Ramos (cell line): ENCODE measurements at regions not wholly inside any gene's neighbourhood (a gene's known extent, or its start where the extent isn't known, plus 50 kb on each side); places are given as distances from the start of the nearest gene placed in this dataset.

Experiments used
- in situ Hi-C: fragments of 300-500 bp; cut with MboI; formaldehyde crosslinking; loops from one replicate; pipeline ENCODE4 v1.14.3; 2022; ENCODE audit warnings: low sequenced_read_pairs; ENCODE audit not compliant: unreplicated experiment

DNA sequence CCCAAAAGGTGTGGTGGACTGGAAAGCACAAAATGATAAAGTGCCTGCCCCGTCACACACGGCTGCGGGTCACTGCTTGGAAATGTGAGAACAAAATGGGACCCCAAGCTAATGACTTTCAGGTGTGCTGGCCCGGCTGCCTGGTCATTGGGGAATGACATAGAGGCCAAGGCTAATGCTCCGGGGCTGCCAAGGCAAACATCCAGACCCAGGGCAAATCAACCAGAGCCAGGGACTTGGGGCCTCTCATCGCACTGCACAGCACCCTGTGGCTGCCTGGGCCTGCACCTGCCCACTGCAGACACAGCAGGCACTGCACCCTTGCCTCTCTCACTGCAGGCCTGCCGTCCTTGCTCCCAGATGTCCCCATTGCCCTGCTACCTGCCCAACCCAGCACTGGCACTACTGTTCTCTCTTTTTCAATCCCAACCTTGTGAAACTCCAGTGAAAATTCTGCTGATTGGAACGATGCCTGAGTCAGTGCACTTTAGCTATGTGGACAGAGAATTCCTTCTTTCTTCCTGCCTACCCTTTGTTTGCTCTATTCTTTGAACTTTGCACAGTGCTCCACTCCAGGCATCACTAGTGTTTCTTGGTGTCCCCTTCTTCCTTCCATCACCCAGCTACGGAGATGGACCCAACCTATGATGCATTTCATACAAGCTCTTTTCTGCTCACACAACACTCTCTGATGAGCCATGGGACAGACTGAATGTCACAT is 849.5 kb downstream of the MAFB start:
- in situ Hi-C loops = no loop called here

DNA sequence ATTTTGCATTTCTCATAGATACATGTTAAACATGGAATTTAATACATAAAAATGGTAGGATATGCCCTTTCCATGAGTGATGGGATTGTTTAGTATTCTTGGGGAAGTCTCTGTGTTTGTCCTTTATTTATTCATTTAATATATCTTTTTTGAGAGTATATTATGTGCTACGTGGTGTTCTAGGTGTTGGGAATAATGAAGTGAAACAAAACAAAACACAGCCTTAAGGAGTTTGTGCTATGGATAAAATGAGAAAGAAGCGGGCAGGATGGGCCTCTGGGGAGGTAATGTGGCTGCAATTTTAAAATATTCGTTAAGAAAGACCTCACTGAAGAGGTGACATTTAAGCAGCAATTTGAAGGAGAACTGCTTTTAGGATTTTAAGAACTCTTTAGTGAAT is 851.5 kb downstream of the MAFB start:
- in situ Hi-C loops = no loop called here

DNA sequence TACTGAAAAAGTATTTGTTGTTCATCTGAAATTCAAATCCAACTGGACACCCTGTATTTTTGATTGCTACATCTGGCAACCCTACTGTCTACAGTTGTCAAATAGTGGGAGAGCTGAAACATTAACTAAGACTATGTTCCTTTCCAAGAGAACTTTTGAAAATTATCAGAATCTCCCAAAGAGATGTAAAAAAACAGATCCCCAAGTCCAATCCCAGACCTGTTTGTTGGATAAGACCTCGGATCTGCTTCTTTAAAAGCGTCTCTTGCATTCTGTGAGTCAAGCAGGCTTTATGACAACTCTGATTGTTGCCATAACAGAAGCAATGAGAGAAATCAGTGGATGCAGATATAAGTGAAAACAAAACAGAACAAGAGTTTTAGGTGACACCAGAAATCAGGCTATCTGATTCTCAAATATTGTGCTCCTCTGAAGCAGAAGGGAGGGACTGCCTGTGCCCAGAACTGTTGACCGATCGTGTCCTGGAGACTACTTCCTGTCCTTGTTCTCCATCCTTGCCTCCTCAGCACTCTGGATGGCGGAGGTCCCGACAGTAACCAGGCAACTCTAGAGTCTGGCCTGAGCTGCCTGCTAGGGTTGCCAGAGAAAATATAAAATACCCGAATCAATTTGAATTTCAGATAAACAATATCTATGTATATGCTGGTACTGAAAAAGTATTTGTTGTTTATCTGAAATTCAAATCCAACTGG is 853.8 kb downstream of the MAFB start:
- in situ Hi-C loops = no loop called here

DNA sequence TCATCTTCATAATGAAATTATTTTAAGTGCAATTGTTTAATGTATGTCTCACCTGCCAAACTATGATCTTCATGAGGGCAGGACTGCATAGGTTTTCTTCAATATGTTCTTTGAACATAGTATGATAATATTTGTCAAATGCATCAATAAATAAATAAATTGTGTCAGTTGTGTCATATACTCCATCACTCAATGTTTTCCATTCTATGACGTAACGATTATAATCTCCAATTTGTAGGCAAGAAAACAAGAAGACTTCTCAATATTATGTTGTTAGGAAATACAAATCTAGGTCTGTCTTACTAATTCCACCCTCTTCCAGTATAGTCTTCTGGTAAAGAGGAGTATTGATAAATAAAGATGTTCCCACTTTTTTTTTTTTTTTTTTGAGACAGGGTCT is 858.1 kb downstream of the MAFB start:
- in situ Hi-C loops = no loop called here

DNA sequence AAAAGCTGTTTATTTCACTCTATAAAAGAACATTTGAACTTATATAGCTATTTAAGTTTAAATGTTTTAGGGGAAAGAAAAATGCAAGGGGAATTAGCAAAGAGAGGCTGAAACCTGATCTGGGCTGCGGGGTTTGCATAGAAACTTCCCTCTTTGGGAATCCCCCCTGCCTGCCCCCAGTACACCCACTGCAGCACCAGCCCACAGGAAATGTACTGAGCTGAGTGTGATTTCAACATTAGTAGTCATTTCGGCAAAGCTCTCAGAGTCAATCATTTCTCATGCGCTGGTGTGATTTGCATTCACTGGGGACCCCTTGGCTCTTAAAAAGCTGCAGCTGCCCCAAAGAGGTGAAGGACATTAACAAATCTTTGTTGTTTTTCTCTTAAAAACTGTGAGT is 859.4 kb downstream of the MAFB start:
- in situ Hi-C loops = no loop called here

DNA sequence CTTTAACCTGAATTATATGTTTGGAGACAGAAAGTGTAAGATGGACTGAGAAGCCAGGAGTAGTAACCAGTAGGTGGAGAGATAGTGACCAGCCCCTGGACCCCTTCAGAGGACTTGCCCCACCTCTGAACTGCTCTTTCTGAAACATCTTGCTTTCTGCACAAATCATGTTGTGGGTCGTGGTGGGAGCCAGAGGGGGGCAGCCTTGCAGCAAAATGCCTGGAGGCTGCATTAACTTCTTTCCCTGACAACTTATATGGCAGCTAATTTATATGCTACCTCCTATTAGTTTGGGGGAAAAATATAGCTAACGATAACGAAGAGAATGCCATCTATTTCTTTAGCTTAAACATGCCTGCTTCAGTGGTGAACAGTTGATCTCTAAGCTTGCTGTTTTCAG is 859.8 kb downstream of the MAFB start:
- in situ Hi-C loops = no loop called here

DNA sequence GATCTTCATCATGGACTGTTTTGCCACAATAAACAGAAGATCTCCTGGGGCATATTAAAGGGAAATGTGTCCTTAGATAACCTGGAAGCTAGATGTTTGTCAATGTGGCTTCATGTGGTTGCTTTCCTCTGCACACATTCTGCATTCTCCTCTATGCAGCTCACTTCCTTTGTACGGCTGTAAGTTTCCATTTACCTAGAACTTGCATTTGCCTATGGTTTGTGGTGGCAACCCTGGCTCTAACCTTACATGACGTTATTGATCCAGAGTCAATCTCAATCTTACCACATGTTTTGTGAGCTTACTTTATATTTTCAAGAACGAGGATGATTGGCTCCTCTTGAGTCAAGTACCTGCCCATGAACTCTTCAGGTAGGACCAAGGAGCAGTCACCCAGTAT is 863.1 kb downstream of the MAFB start:
- in situ Hi-C loops = no loop called here

DNA sequence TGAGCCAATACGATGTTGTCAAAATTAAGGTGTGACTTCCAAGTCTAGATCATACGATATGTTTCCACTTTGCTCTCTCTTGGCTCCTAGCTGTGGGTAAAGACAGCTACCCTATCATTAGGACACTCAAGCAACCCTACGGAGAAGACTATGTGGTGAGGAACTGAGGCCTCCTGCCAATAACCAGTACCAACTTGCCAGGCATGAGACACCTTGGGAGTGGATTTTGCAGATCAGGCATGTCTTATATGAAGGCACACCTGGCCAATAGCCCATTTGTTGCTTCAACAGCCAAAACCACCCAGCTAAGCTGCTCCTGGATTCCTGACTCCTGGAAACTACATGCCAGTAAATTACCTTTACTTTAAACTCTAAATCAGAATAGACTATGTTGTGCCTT is 863.4 kb downstream of the DHX35 start:
- in situ Hi-C loops = no loop called here

DNA sequence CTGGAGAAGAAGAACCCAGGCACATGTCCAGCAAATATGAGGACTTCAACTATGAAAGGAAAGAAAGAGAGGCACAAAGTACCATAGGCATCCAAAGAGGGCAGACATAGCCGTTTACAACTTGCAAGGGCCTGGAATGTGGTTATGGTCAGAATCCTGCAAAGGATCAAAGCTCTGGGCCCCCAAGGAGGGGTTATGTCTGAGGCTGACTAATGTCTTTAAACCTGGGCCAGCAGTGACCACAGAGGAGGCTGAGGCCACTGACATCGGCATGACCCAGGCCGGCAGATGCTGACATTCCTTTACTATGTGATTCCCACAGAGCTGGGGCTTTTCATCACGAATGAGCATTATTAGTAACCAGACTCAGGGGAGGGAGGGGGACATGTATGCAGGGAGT is 861.1 kb downstream of the DHX35 start:
- in situ Hi-C loops = no loop called here

DNA sequence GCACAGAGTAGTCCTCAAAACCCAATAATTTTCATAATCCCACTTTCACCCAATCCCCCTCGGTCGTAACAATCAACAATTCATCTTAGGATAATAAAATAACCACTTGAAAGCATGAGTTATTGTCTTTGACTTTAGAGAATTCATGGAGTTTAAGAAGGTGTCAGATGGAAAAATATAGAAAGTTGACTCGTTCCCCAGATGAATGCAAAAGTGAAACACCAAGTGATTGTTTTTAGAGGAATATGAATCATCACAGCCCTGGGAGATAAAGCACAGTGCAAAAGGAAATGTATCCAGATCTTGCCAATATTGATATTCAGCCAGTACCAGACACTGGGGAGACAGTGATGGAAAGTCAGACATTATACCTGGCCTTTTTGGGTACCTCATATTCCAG is 860.5 kb downstream of the DHX35 start:
- in situ Hi-C loops = no loop called here

DNA sequence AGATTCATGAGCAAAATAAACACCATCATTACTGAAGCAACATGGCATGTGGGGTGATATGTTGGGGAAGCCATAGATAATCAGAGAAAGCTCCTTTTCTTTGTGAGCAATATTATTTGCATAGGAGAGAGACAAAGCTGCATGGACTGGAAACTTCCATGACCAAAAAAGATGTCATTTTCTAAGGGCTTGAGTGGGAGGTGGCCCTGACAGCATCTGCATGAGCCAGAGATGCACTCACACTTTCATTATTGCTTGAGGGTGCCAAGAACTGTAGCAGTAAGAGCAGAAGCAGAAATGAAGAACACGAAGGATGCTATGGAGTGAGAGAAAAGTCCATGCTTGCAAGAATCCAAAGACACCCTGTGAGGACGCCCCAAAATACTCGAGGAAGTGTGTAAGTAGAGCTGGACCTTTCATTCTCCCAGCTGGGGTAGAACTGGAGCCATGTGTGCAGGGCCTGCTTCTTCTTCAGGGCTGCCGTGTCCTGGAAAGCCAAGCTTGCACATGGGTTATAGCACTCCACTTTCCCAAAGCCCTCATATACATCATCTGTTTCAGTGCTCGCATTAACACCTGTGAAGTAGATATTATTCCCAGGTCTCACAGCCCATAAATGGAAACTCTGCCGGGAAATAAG is 851.2 kb downstream of the DHX35 start:
- in situ Hi-C loops = no loop called here

DNA sequence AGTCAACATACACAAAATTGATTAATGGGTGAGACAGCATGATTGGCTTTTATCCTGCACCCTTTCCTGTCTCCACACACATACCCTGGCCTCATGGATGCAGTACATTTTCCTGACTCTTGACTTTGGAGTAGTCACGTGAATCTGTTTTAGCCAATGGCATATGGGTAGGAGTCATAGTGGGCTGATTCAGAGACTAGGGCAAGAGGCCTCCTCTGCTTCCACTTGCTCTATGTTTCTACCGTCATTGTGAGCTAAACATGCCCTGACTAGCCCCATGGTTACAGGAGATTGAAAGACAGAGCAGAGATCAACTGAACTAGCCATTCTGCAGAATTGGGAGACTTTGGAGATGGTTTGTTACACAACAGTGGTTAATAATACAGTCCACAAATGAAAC is 850.0 kb downstream of the DHX35 start:
- in situ Hi-C loops = no loop called here

DNA sequence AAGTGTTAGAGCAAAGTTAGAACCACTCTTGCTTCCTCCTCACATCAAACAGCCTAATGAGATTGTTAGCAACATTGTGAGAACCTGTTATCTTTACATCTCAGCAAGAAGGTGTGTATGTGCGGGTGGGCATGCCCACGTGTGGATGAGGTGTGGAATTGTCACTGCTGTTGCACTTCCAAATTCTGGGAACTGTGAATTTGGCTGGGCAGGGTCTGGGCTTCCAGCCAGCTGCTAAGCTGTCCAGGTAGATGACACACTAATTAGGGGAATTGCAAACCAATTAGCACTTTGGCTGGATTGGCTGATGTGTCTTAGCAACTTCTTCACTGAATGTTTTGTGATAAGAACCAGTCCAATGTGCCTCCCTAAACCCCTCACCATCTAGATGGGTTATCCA is 848.2 kb downstream of the DHX35 start:
- in situ Hi-C loops = no loop called here

DNA sequence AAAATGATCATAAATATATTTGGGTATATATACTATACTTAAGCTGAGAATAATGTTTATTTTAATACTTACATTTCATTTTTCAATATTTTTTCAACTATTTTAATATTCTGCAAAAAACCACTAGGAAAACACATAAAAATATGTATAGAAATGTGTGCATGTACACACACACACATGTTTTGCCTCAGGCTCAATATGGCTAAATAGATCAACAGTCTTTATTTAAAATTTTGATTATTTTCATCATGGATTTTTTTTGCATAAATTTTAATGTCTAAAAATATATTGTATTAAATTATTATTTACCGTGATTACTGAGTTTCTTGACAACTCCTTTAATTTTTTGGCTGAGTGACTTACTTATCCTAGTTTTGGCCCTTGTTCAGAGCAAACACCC is 846.5 kb downstream of the DHX35 start:
- in situ Hi-C loops = no loop called here

DNA sequence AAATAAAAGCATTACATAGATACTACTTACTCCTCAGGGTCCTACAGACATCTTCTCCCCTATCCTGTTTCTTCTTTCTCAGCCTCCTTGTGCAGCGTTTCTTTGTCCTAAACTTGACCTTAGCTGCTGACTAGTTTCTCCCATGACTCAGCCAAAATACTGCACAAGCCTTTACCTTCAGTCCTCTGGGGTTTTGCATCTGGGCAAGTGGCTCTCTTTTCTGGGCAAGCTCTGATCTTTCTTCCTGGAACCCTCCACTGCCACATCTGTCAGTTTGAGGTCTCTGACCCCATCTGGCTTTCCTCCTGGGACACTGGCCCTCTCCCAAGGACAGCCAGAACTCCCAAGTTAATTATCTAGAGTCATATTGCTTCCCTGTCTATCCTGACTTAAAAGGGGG is 838.4 kb downstream of the DHX35 start:
- in situ Hi-C loops = no loop called here

DNA sequence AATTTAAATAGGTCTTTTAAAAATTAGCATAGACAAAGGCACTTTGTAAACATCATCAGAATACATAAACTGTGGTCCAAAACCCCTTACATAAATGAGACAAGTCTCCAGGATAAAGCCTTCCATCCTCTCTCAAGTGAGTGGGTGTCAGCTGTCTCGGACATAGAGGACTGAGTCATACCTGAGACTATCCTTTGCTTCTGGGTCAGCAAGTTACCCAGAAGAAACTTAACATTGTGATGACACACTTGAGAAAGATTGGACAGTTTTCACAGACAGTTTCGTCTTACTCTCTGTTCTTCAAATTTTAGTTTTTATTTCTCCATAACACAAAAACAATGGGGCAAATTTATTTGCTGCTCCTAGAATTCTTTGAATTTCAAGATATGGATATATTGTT is 838.0 kb downstream of the DHX35 start:
- in situ Hi-C loops = no loop called here

DNA sequence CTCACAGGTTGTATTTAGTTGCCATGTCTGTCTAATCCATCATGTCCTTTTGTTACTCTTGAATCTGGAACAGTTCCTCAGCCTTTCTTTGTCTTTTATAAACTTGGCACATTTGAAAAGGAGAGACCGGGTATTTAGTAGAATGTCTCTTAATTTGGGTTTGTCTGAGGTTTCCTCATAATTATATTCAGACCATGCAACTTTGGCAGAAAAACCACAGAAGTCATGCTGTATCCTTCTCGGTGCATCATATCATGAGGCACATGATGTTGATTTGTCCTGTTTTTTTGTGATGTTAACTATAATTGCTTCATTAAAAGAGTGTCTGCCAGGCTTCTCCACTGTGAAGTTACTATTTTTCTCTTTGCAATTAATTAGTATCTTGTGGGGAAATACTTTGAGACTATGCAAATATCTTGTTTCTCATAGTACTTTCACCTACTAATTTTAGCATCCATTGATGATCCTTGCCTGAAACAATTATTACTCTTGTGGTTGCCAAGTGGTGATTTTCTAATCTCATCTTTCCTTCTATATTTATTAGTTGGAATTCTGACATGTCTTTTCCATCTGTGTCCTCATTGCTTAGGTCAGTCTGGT is 837.3 kb downstream of the DHX35 start:
- in situ Hi-C loops = no loop called here

DNA sequence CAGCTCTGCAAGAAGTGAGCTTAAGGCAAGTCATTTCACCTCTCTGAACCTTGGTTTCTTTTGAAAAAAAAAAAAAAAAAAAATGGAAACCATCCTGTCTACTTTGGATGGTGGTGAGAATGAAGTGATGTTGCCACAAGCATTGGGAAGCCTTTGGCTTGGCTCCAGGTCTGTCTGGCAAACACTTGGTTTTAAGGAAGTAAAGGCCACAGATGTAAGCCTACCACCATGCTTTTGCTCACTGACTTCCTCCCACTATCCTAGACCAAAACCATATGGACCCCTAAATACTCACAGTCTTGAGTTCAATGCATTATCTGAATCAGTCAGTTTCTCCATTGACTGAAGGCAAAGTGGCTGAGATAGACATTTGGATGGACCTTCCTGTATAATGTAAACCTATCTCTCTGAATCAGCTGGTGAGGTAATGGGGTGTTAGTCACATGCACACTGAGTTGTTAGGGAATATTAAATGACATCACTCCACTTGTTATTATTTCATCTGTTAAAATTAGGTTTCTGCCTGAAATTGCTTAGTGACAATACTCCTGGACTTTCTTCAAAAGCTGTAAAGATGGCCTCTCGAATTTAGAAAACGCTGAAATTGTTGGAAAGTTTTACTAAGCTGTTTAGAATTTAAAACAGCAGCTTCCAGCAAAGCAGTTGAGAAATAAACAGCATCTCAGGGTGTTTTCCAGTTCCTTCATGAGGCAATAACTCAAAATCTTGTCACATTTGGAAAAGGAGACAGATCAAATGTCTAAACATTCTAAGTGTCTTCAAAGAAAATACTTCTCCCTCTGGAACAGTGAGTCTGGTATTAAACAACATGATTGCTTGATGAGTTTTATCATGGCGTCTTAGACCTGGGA is 833.5 kb downstream of the DHX35 start:
- in situ Hi-C loops = no loop called here

DNA sequence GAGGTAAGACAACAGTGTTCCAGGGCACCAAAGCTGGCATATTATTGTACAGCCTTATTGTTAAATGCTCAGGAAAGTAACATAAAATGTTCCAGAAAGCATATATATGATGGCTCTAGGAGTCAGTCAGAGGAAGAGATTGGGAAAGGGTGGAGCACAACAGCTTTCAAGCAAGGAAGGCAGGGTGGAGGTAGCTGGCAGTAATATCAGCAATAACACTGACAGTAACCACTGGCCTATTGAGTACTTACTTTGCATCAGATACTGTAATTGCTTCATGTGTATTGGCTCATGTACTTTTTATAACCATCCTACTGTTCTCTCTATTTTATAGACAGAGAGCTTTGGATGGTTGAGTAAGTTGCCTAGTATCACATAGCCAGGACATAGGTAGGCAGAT is 830.2 kb downstream of the DHX35 start:
- in situ Hi-C loops = no loop called here

DNA sequence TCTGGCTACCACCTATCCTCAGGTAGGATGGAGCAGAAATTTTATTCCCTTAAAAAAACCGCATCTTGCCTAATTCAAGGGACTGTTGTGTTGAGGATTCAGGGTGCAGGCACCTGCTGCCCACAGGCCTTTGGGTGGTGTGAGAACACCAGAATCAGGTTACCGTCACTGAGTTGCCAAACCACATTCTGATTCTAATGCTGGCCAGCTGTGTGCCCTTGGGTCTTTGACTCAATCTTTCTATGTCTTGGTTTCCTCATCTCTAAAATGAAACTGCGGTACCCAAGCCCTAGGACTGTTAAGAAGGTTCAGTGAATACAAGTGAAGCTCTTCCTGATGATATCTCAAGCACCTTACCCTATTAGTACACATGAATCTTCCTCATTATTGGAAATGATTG is 827.3 kb downstream of the DHX35 start:
- in situ Hi-C loops = no loop called here
